ENCODE measurements at regions not wholly inside any gene's neighbourhood (a gene's known extent, or its start where the extent isn't known, plus 50 kb on each side); places are given as distances from the start of the nearest gene placed in this dataset.

DNA sequence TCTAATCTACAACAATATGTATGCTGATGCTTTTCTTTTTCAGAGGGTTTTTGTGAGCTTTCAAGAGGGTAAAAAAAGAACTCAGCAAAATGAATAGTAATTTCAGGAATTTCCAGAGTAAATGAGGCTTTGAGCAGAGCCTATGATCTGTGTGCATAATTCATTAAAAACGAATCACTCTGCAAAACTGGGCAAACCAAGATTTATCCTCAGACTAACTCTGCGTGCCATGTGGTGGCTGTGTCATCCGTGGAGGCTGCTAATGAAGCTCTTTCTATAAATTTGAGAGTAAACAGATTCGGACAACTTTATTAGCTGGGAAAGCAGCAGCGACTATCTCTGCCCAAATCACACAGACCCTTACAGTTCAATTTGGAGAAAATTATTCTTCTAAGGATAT, 83.8 kb downstream of the FOXL1 start:
- TF ChIP-seq, protein P1, sequence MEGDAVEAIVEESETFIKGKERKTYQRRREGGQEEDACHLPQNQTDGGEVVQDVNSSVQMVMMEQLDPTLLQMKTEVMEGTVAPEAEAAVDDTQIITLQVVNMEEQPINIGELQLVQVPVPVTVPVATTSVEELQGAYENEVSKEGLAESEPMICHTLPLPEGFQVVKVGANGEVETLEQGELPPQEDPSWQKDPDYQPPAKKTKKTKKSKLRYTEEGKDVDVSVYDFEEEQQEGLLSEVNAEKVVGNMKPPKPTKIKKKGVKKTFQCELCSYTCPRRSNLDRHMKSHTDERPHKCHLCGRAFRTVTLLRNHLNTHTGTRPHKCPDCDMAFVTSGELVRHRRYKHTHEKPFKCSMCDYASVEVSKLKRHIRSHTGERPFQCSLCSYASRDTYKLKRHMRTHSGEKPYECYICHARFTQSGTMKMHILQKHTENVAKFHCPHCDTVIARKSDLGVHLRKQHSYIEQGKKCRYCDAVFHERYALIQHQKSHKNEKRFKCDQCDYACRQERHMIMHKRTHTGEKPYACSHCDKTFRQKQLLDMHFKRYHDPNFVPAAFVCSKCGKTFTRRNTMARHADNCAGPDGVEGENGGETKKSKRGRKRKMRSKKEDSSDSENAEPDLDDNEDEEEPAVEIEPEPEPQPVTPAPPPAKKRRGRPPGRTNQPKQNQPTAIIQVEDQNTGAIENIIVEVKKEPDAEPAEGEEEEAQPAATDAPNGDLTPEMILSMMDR (IDR thresholded peaks at IDR 0.05) = no peak
- TF ChIP-seq POLR2AphosphoS5 (IDR thresholded peaks at IDR 0.05) = no peak
